KMS-11 (cell line): ENCODE measurements at regions not wholly inside any gene's neighbourhood (a gene's known extent, or its start where the extent isn't known, plus 50 kb on each side); places are given as distances from the start of the nearest gene placed in this dataset.

Source experiments
- H2AFZ ChIP-seq: fragments of 200-600 bp; sonication (generic); 2 replicates; pipeline ENCODE4 v1.6.1; 2016; ENCODE audit warnings: antibody characterized with exemption, mixed run types, low read depth
- H3K27ac ChIP-seq: fragments of 200-600 bp; sonication (generic); 2 replicates; pipeline ENCODE4 v1.6.1; 2016; ENCODE audit warnings: mild to moderate bottlenecking, mixed run types
- H3K27me3 ChIP-seq: fragments of 200-600 bp; sonication (generic); 2 replicates; pipeline ENCODE4 v1.6.1; 2017; ENCODE audit warnings: mild to moderate bottlenecking, low read depth, mixed run types, moderate library complexity; ENCODE audit not compliant: insufficient read depth
- H3K36me3 ChIP-seq: fragments of 200-600 bp; sonication (generic); 2 replicates; pipeline ENCODE4 v1.6.1; 2017; ENCODE audit warnings: mild to moderate bottlenecking, mixed run types; ENCODE audit not compliant: insufficient read depth
- H3K4me1 ChIP-seq: fragments of 200-600 bp; sonication (generic); 2 replicates; pipeline ENCODE4 v1.6.1; 2016; ENCODE audit warnings: mild to moderate bottlenecking, low read depth, mixed run types; ENCODE audit not compliant: poor library complexity, severe bottlenecking
- H3K4me2 ChIP-seq: fragments of 200-600 bp; sonication (generic); 2 replicates; pipeline ENCODE4 v1.7.0; 2016; ENCODE audit warnings: mild to moderate bottlenecking, mixed run types
- H3K4me3 ChIP-seq: fragments of 200-600 bp; sonication (generic); IDR thresholded peaks from 2 replicates; pipeline ENCODE4 v1.6.1; 2017; ENCODE audit warnings: low read depth, low read length, mixed read lengths; ENCODE audit not compliant: insufficient read depth
- H3K79me2 ChIP-seq: fragments of 200-600 bp; sonication (generic); 2 replicates; pipeline ENCODE4 v1.6.1; 2016; ENCODE audit warnings: low read depth, mixed run types; ENCODE audit not compliant: insufficient read depth
- H3K9ac ChIP-seq: fragments of 200-600 bp; sonication (generic); 2 replicates; pipeline ENCODE4 v1.6.1; 2016; ENCODE audit warnings: mild to moderate bottlenecking, mixed run types
- H4K20me1 ChIP-seq: fragments of 200-600 bp; sonication (generic); 2 replicates; pipeline ENCODE4 v1.6.1; 2016; ENCODE audit warnings: mild to moderate bottlenecking, mixed run types; ENCODE audit not compliant: insufficient read depth
- CTCF ChIP-seq: fragments of 200-600 bp; sonication (generic); conservative IDR thresholded peaks from 2 replicates; pipeline ENCODE4 v1.6.1; 2017; ENCODE audit warnings: low read depth, mild to moderate bottlenecking, antibody characterized with exemption, low read length, moderate library complexity, mixed read lengths

DNA sequence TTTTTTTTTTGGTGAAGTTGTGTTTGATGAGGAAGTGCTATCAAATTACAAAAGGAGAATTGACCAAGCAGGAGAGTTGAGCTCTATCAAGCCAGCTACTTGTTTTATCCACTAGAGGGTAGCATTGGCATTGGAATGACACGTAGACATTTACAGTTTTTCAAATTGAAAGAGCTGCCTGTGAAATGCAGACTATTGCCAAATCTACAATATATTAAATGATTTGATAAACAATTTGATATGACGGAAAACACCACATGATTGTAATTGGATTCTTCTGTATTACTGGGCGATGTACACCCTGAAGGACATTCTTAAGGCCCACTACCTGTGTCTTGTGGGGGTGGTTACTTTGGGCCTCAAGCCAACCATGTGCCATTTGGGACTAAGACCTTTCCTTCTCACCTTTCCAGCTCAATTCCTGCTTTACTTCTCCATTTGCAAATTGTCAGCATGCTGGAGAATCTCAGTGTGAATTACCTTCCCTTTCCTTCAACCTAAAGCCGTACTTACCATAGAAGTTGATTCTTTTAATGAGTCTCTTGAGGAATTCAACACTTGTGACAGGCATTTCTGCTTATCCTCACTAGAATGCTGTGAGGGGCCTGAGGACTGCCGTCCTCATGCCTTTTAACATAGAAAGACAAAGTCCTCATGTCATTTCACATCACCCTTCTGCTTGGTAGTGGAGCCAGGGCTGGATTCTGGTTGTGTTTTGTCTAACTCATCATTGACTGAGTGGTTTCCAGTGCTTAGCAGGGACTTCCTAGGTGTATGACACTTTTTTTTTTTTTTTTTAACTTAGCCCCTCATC is 134.8 kb upstream of the THUMPD2 start:
- Histone ChIP-seq H2AFZ (peak overlapping the region; percentile 23; the same call in 1 of the 2 replicates), H3K27ac (no peak overlapping the region), H3K4me2 (no peak overlapping the region)

GRCh38 chr2:39902103-39902502 is 123.0 kb upstream of the THUMPD2 start:
- Histone ChIP-seq H3K4me2 (no peak overlapping the region), H3K4me1 (no peaks in the 10 kb centered on the region), H3K9ac (no peak overlapping the region), H4K20me1 (no peaks in the 10 kb centered on the region), H3K36me3 (no peaks in the 10 kb centered on the region), H3K27ac (no peak overlapping the region), H3K4me3 (no peak overlapping the region), H3K27me3 (no peaks in the 10 kb centered on the region), H2AFZ (no peak overlapping the region), H3K79me2 (no peaks in the 10 kb centered on the region)
- no peak for TF ChIP-seq CTCF

More for the DNA sequence above, 134.8 kb upstream of the THUMPD2 start:
- Histone ChIP-seq H3K27me3 (no peaks in the 10 kb centered on the region), H3K36me3 (no peaks in the 10 kb centered on the region), H3K9ac (no peak overlapping the region), H3K4me3 (no peak overlapping the region), H3K4me1 (peaks cover 21% of the 10 kb centered on the region), H4K20me1 (no peaks in the 10 kb centered on the region), H3K79me2 (no peaks in the 10 kb centered on the region)
- peak; percentile 86 for TF ChIP-seq CTCF

DNA sequence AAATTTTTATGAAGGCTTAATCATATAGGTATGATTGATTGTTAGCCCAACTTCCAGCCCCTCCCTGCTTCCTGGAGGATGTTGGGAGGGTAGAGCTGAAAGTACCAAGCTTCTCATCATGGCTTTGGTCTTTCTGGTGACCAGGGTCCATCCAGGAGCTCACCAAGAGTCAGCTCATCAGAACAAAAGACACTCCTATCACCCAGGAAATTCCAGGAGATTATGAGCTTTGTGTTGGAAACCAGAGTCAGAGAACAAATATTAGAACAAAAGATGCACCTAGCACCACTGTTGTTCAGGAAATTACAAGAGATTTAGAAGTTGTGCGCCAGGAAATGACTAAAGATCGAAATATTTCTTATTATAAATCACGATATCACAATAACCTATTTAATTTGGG is 119.9 kb upstream of the THUMPD2 start:
- H3K27me3 ChIP-seq, result no peaks in the 10 kb centered on the region
- no peak overlapping the region for H3K27ac ChIP-seq
- H3K4me2 ChIP-seq, result no peak overlapping the region
- H3K4me1 ChIP-seq, result no peaks in the 10 kb centered on the region
- no peaks in the 10 kb centered on the region for H4K20me1 ChIP-seq
- no peak for TF ChIP-seq CTCF
- H3K36me3 ChIP-seq, result no peaks in the 10 kb centered on the region
- no peak overlapping the region for H2AFZ ChIP-seq
- H3K4me3 ChIP-seq, result no peak overlapping the region
- no peak overlapping the region for H3K9ac ChIP-seq
- H3K79me2 ChIP-seq, result no peaks in the 10 kb centered on the region

DNA sequence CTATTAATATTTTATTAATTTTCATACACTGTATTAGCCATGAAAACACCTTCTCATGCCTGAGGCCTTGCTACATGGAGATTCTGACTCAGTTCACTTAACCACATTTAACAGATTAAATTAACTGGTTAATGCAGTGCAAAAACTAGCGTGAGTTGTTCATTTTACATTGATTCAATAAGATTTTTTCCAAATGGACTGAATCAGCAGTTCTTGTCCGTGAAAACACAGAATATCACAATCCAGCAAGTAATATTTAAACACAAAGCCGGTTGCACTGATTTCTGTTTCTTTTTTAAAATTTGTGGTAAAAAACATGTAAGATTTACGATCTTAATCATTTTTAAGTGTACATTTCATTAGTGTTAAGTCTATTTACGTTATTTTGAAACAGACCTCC is 118.2 kb upstream of the THUMPD2 start:
- H3K27me3 ChIP-seq, result no peaks in the 10 kb centered on the region
- no peaks in the 10 kb centered on the region for H3K4me1 ChIP-seq
- no peaks in the 10 kb centered on the region for H3K79me2 ChIP-seq
- no peak overlapping the region for H3K9ac ChIP-seq
- no peak overlapping the region for H3K4me3 ChIP-seq
- H3K36me3 ChIP-seq, result no peaks in the 10 kb centered on the region
- TF ChIP-seq CTCF, result no peak
- no peak overlapping the region for H3K27ac ChIP-seq
- H3K4me2 ChIP-seq, result no peak overlapping the region
- no peaks in the 10 kb centered on the region for H4K20me1 ChIP-seq
- H2AFZ ChIP-seq, result no peak overlapping the region
